ENCODE measurements at regions not wholly inside any gene's neighbourhood (a gene's known extent, or its start where the extent isn't known, plus 50 kb on each side); places are given as distances from the start of the nearest gene placed in this dataset.

DNA sequence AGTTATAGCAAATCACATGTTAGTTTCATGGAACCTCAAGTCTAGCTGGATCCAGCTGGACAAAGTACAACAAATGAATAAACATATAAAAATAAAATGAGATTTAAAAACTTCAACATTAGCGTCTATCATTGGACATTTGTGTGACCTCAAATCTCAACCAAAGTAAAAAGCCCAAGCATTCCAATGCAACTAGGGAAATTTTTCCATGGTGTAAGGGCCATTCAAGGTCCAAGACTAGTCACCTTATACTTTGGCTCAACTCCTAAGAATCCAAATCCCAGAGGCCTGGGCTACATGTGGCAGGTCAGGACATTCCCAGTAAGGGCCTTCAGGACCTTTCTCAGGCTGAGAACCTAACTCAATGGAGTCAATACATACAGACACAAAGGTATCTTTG lies 137.4 kb upstream of the DMAC1 start (continued):
- TF ChIP-seq, protein P1, sequence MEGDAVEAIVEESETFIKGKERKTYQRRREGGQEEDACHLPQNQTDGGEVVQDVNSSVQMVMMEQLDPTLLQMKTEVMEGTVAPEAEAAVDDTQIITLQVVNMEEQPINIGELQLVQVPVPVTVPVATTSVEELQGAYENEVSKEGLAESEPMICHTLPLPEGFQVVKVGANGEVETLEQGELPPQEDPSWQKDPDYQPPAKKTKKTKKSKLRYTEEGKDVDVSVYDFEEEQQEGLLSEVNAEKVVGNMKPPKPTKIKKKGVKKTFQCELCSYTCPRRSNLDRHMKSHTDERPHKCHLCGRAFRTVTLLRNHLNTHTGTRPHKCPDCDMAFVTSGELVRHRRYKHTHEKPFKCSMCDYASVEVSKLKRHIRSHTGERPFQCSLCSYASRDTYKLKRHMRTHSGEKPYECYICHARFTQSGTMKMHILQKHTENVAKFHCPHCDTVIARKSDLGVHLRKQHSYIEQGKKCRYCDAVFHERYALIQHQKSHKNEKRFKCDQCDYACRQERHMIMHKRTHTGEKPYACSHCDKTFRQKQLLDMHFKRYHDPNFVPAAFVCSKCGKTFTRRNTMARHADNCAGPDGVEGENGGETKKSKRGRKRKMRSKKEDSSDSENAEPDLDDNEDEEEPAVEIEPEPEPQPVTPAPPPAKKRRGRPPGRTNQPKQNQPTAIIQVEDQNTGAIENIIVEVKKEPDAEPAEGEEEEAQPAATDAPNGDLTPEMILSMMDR (IDR thresholded peaks at IDR 0.05; ENCODE audit: low read depth, low read length, missing input control) = no peak
- TF ChIP-seq YY1 (IDR thresholded peaks at IDR 0.05) = no peak

DNA sequence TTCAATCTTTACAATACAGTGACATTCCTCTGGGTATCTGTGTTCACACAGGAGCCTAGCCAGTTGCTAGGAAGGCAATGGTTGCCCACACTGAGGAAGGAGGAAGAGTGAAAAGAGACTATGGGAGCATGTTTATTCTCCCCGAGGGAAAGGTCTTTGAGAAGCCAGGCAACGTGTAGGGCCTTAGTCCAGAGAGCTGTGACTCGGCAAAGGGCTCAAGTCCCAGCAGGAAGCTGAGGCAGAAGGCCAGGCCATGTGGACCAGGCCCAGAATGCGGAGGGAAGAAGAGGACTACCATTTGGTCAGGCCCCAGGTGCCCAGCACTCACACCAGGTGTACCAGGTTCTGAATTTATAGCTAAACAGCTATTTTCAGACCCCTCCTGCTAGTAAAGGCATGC lies 136.6 kb upstream of the DMAC1 start:
- Histone ChIP-seq H3K4me1 (ENCODE audit: control insufficient read depth in 4 of 4, insufficient read depth in 4 of 4, low read length in 3 of 4) (peaks cover 0 to 1% (median 0%) of the 10 kb centered on the region in 4 donors), H3K9me3 (ENCODE audit: control insufficient read depth in 4 of 4, low read length in 3 of 4) (peaks cover 0 to 6% (median 3%) of the 10 kb centered on the region in 4 donors), H3K9ac (ENCODE audit: low read depth in 1 of 2, low read length in 2 of 2) (no peak overlapping the region), H3K4me3 (ENCODE audit: low read depth in 1 of 3, low read length in 3 of 3) (no peak overlapping the region), H3K27me3 (ENCODE audit: control insufficient read depth in 4 of 4, insufficient read depth in 4 of 4, low read length in 3 of 4) (no peaks in the 10 kb centered on the region), H3K36me3 (ENCODE audit: control insufficient read depth in 4 of 4, insufficient read depth in 3 of 4, low read depth in 1 of 4, low read length in 3 of 4) (no peaks in the 10 kb centered on the region), H3K27ac (ENCODE audit: low read depth in 1 of 2, low read length in 2 of 2) (no peak overlapping the region)
- TF ChIP-seq HNF4G (IDR thresholded peaks at IDR 0.05) (no peak), TAF1 (conservative IDR thresholded peaks at IDR 0.05) (no peak), GABPA (IDR thresholded peaks at IDR 0.05 in 1 of 2, conservative IDR thresholded peaks at IDR 0.05 in 1 of 2) (no peak), EGR1 (IDR thresholded peaks at IDR 0.05; ENCODE audit: low read depth in 2 of 2) (no peak), JUND (IDR thresholded peaks at IDR 0.05) (no peak), FOXA1 (IDR thresholded peaks at IDR 0.05) (no peak), FOXA2 (IDR thresholded peaks at IDR 0.05) (no peak), RXRA (IDR thresholded peaks at IDR 0.05) (no peak)
- 53% methylated on average over 4 of the region's 4 CpGs for WGBS
- no peak for DNase-seq (ENCODE audit: low spot score)

GRCh38 chr9:7935681-7936080 lies 136.1 kb upstream of the DMAC1 start:
- Histone ChIP-seq H3K36me3 (ENCODE audit: control insufficient read depth in 4 of 4, insufficient read depth in 3 of 4, low read depth in 1 of 4, low read length in 3 of 4) (no peaks in the 10 kb centered on the region), H3K27me3 (ENCODE audit: control insufficient read depth in 4 of 4, insufficient read depth in 4 of 4, low read length in 3 of 4) (no peaks in the 10 kb centered on the region), H3K9ac (ENCODE audit: low read depth in 1 of 2, low read length in 2 of 2) (peak overlapping the region in 1 of 2 donors; percentile 13), H3K27ac (ENCODE audit: low read depth in 1 of 2, low read length in 2 of 2) (no peak overlapping the region), H3K4me3 (ENCODE audit: low read depth in 1 of 3, low read length in 3 of 3) (no peak overlapping the region), H3K9me3 (ENCODE audit: control insufficient read depth in 4 of 4, low read length in 3 of 4) (peaks cover 0 to 6% (median 3%) of the 10 kb centered on the region in 4 donors), H3K4me1 (ENCODE audit: control insufficient read depth in 4 of 4, insufficient read depth in 4 of 4, low read length in 3 of 4) (peaks cover 0 to 1% (median 0%) of the 10 kb centered on the region in 4 donors)
- DNase-seq (ENCODE audit: low spot score) = no peak
- WGBS = 32% methylated on average over 2 of the region's 2 CpGs
- TF ChIP-seq NR2F2 (IDR thresholded peaks at IDR 0.05) (no peak), REST (IDR thresholded peaks at IDR 0.05) (no peak), FOXA2 (IDR thresholded peaks at IDR 0.05) (no peak), HNF4G (IDR thresholded peaks at IDR 0.05) (no peak)

- no peaks in the 10 kb centered on the region for H3K4me1 ChIP-seq (ENCODE audit: control insufficient read depth in 4 of 4, insufficient read depth in 4 of 4, low read length in 3 of 4)
- H3K27me3 ChIP-seq (ENCODE audit: control insufficient read depth in 4 of 4, insufficient read depth in 4 of 4, low read length in 3 of 4) = no peaks in the 10 kb centered on the region
- no peaks in the 10 kb centered on the region for H3K9me3 ChIP-seq (ENCODE audit: control insufficient read depth in 4 of 4, low read length in 3 of 4)
- TF ChIP-seq JUND (IDR thresholded peaks at IDR 0.05) (no peak), YY1 (IDR thresholded peaks at IDR 0.05) (no peak), GABPA (IDR thresholded peaks at IDR 0.05 in 1 of 2, conservative IDR thresholded peaks at IDR 0.05 in 1 of 2) (no peak), FOXA2 (IDR thresholded peaks at IDR 0.05) (no peak), SP1 (IDR thresholded peaks at IDR 0.05) (no peak), RAD21 (IDR thresholded peaks at IDR 0.05) (no peak), ZBTB33 (IDR thresholded peaks at IDR 0.05) (no peak), EGR1 (IDR thresholded peaks at IDR 0.05; ENCODE audit: low read depth in 2 of 2) (no peak)
- TF ChIP-seq, protein P2, sequence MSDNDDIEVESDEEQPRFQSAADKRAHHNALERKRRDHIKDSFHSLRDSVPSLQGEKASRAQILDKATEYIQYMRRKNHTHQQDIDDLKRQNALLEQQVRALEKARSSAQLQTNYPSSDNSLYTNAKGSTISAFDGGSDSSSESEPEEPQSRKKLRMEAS (IDR thresholded peaks at IDR 0.05) = no peak
- TF ChIP-seq, protein P1 (IDR thresholded peaks at IDR 0.05; ENCODE audit: low read depth, low read length, missing input control) = no peak
- H3K4me3 ChIP-seq (ENCODE audit: low read depth in 1 of 3, low read length in 3 of 3) = no peak overlapping the region
- no peaks in the 10 kb centered on the region for H3K36me3 ChIP-seq (ENCODE audit: control insufficient read depth in 4 of 4, insufficient read depth in 3 of 4, low read depth in 1 of 4, low read length in 3 of 4)
- H3K27ac ChIP-seq (ENCODE audit: low read depth in 1 of 2, low read length in 2 of 2) = no peak overlapping the region
- no peak for DNase-seq (ENCODE audit: low spot score)
- 66% methylated on average over 4 of the region's 4 CpGs for WGBS
- H3K9ac ChIP-seq (ENCODE audit: low read depth in 1 of 2, low read length in 2 of 2) = no peak overlapping the region
Measured at GRCh38 chr9:7932767-7933166, 133.2 kb upstream of the DMAC1 start.
